Endothelial cell of umbilical vein (primary cell): ENCODE measurements at regions not wholly inside any gene's neighbourhood (a gene's known extent, or its start where the extent isn't known, plus 50 kb on each side); places are given as distances from the start of the nearest gene placed in this dataset.

Experiments used
- BruUV-seq: library from RNA; stranded (reverse); fragments of 400-500 nt; replicated peaks from 2 replicates; lab custom pipeline; 2021; lab: Mats Ljungman, UMichigan
- CTCF ChIA-PET: fragments of 300-600, 350-600 bp; sonication (Branson Sonifier 250); formaldehyde crosslinking; loops from one replicate; lab custom pipeline; 2021; ENCODE audit warnings: antibody characterized with exemption, inconsistent platforms; lab: Charles Lee
- POLR2A ChIA-PET: fragments of 300-600, 350-600 bp; sonication (Branson Sonifier 250); formaldehyde crosslinking; loops from one replicate; lab custom pipeline; 2021; ENCODE audit warnings: antibody characterized with exemption, inconsistent platforms; lab: Charles Lee
- DNase-seq: peaks from one replicate; pipeline ENCODE4 v3.0.0-alpha.2; 2011; ENCODE audit warnings: low read depth, low spot score
- FAIRE-seq: peaks from 2 replicates; lab custom pipeline; 2011; peaks lifted over from hg19 to GRCh38; lab: Jason Lieb, UNC
- H2AFZ ChIP-seq: 2 replicates; pipeline ENCODE4 v1.6.0; 2012; ENCODE audit warnings: low read depth, low read length, control low read depth, inconsistent platforms
- H3K27ac ChIP-seq: 2 replicates; pipeline ENCODE4 v1.5.1; 2011; ENCODE audit warnings: low read depth, mild to moderate bottlenecking, control low read depth, low read length, moderate library complexity; ENCODE audit not compliant: insufficient read depth
- H3K27me3 ChIP-seq, 2 experiments: 2 replicates each; pipeline versions ENCODE4 v1.6.0 to v1.6.1; 2011; ENCODE audit warnings: low read length in 2 of 2, mixed read lengths in 1 of 2; ENCODE audit not compliant: control insufficient read depth in 2 of 2, insufficient read depth in 2 of 2
- H3K36me3 ChIP-seq, 2 experiments: 2 replicates in 1 of 2; 3 replicates in 1 of 2; pipeline ENCODE4 v1.5.1; 2011; ENCODE audit warnings: low read length in 2 of 2, mild to moderate bottlenecking in 1 of 2, moderate library complexity in 1 of 2; ENCODE audit not compliant: control insufficient read depth in 2 of 2, insufficient read depth in 2 of 2; ENCODE audit errors: extremely low read depth in 1 of 2
- H3K4me1 ChIP-seq: 3 replicates; pipeline ENCODE4 v1.5.1; 2011; ENCODE audit warnings: mild to moderate bottlenecking, low read length; ENCODE audit not compliant: control insufficient read depth, insufficient read depth; ENCODE audit errors: extremely low read depth
- H3K4me2 ChIP-seq: 2 replicates; pipeline ENCODE4 v1.6.1; 2011; ENCODE audit warnings: low read length, control low read depth, mixed read lengths; ENCODE audit not compliant: insufficient read depth
- H3K4me3 ChIP-seq, 3 experiments: fragments of 200-600 bp in 1 of 3; sonication (generic), shearing (Covaris generic) in 1 of 3; replicated peaks in 1 of 3; 2 replicates each; pipeline ENCODE4 v1.5.1; 2011 to 2016; ENCODE audit warnings: control low read depth in 3 of 3, low read length in 3 of 3, mild to moderate bottlenecking in 2 of 3, inconsistent platforms in 1 of 3, low read depth in 1 of 3, moderate library complexity in 1 of 3; ENCODE audit not compliant: insufficient read depth in 1 of 3
- H3K79me2 ChIP-seq: 2 replicates; pipeline ENCODE4 v1.6.0; 2012; ENCODE audit warnings: low read length, inconsistent platforms; ENCODE audit not compliant: control insufficient read depth, insufficient read depth
- H3K9ac ChIP-seq: replicated peaks from 2 replicates; pipeline ENCODE3; 2011; ENCODE audit warnings: low read length, control low read depth; ENCODE audit not compliant: insufficient read depth; ENCODE audit errors: extremely low read depth
- H3K9me1 ChIP-seq: replicated peaks from 3 replicates; pipeline ENCODE4 v1.6.0; 2011; ENCODE audit warnings: mild to moderate bottlenecking, low read length; ENCODE audit not compliant: control insufficient read depth, insufficient read depth; ENCODE audit errors: extremely low read depth
- H3K9me3 ChIP-seq: replicated peaks from 2 replicates; pipeline ENCODE4 v1.5.1; 2012; ENCODE audit warnings: low read length, inconsistent platforms; ENCODE audit not compliant: control insufficient read depth, insufficient read depth
- H4K20me1 ChIP-seq: replicated peaks from 2 replicates; pipeline ENCODE3; 2011; ENCODE audit warnings: mild to moderate bottlenecking, low read length; ENCODE audit not compliant: control insufficient read depth, insufficient read depth; ENCODE audit errors: extremely low read depth
- EZH2 ChIP-seq: IDR thresholded peaks from 2 replicates; pipeline ENCODE4 v1.6.1; 2012; ENCODE audit warnings: borderline replicate concordance, low read depth, mild to moderate bottlenecking, moderate library complexity, low read length, inconsistent platforms; ENCODE audit not compliant: severe bottlenecking
- FOS ChIP-seq: IDR thresholded peaks from 2 replicates; pipeline ENCODE4 v1.6.1; 2011; ENCODE audit warnings: mild to moderate bottlenecking, low read length, moderate library complexity, borderline replicate concordance; ENCODE audit not compliant: insufficient read depth
- GATA2 ChIP-seq: IDR thresholded peaks from 2 replicates; pipeline ENCODE4 v1.7.0; 2011; ENCODE audit warnings: low read depth, mild to moderate bottlenecking, moderate library complexity, mixed read lengths, low read length; ENCODE audit not compliant: insufficient read length, insufficient read depth
- JUN ChIP-seq: IDR thresholded peaks from 2 replicates; pipeline ENCODE4 v1.6.1; 2011; ENCODE audit warnings: borderline replicate concordance, low read depth; ENCODE audit not compliant: insufficient read length, insufficient read depth
- MAX ChIP-seq: IDR thresholded peaks from 2 replicates; pipeline ENCODE4 v1.6.1; 2011; ENCODE audit not compliant: insufficient read depth, insufficient read length
- MYC ChIP-seq: IDR thresholded peaks from one replicate; pipeline ENCODE4 v1.6.1; 2011; ENCODE audit warnings: mild to moderate bottlenecking, low read depth, low read length
- POLR2A ChIP-seq: IDR thresholded peaks from 2 replicates; pipeline ENCODE4 v1.6.1; 2012; ENCODE audit warnings: low read depth, mild to moderate bottlenecking, control low read depth, low read length
- POLR2AphosphoS5 ChIP-seq: IDR thresholded peaks from 2 replicates; pipeline ENCODE4 v1.6.1; 2012; ENCODE audit warnings: low read depth, mild to moderate bottlenecking, control low read depth, low read length, moderate library complexity; ENCODE audit not compliant: insufficient read depth
- dilution Hi-C: fragments of 300-500 bp; cut with MboI; formaldehyde crosslinking; loops from one replicate; pipeline ENCODE4 v1.15.0; 2019; ENCODE audit warnings: low sequenced_read_pairs; ENCODE audit not compliant: extremely low pct_ligation_motif_present
- intact Hi-C: fragments of 100-400 bp; cut with micrococcal nuclease; formaldehyde crosslinking; loops from one replicate; pipeline ENCODE4 v1.10.0; 2022
- TF ChIP-seq, protein P1 (sequence below), 2 donors: IDR thresholded peaks; 1 replicate in 1 of 2; 2 replicates in 1 of 2; pipeline ENCODE4 v1.5.1; 2011; ENCODE audit warnings: low read length in 2 of 2, mild to moderate bottlenecking in 2 of 2, moderate library complexity in 2 of 2, control low read depth in 1 of 2, inconsistent platforms in 1 of 2, low read depth in 1 of 2; ENCODE audit not compliant: insufficient read depth in 1 of 2; ENCODE audit errors: extremely low read depth in 1 of 2

GRCh38 chr2:106292627-106293026, 98.5 kb upstream of the UXS1 start:
- POLR2A ChIA-PET, result no interaction called here
- no TSS peak for BruUV-seq

DNA sequence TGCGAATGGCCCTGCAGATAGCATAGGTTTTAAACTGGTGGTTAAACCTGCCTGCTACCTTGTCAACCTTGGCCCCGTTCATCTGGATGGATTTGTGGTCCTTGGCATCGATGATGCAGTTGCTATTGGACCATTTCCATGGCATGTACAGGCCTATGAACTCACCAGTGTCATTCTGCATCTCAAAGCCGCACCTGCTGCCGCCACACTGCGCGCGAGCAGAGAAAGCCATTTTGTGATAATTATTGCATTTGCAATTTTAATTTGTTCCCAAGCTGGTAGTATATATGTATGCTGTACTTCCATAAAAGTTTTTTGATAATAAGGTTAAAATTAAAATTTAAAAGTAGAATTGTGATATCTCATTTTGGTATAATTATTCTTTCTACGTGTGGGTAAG, 94.8 kb upstream of the UXS1 start:
- dilution Hi-C loops (no loop called here), intact Hi-C loops (no loop called here)
- Histone ChIP-seq H3K9ac (no peak overlapping the region), H4K20me1 (no peaks in the 10 kb centered on the region), H3K9me1 (no peaks in the 10 kb centered on the region), H3K36me3 (no peaks in the 10 kb centered on the region), H3K4me1 (no peaks in the 10 kb centered on the region), H3K27ac (no peak overlapping the region), H3K9me3 (no peaks in the 10 kb centered on the region), H3K79me2 (no peaks in the 10 kb centered on the region), H2AFZ (no peak overlapping the region), H3K27me3 (no peaks in the 10 kb centered on the region), H3K4me2 (no peak overlapping the region), H3K4me3 (no peak overlapping the region)
- FAIRE-seq (no peak), DNase-seq (no peak)
- POLR2A ChIA-PET, result no interaction called here
- CTCF ChIA-PET, result no interaction called here
- no peak for TF ChIP-seq EZH2
- TF ChIP-seq POLR2A, result no peak
- TF ChIP-seq FOS, result no peak
- TF ChIP-seq MYC, result no peak
- TF ChIP-seq JUN, result no peak
- TF ChIP-seq POLR2AphosphoS5, result no peak
- TF ChIP-seq, protein P1, sequence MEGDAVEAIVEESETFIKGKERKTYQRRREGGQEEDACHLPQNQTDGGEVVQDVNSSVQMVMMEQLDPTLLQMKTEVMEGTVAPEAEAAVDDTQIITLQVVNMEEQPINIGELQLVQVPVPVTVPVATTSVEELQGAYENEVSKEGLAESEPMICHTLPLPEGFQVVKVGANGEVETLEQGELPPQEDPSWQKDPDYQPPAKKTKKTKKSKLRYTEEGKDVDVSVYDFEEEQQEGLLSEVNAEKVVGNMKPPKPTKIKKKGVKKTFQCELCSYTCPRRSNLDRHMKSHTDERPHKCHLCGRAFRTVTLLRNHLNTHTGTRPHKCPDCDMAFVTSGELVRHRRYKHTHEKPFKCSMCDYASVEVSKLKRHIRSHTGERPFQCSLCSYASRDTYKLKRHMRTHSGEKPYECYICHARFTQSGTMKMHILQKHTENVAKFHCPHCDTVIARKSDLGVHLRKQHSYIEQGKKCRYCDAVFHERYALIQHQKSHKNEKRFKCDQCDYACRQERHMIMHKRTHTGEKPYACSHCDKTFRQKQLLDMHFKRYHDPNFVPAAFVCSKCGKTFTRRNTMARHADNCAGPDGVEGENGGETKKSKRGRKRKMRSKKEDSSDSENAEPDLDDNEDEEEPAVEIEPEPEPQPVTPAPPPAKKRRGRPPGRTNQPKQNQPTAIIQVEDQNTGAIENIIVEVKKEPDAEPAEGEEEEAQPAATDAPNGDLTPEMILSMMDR (IDR thresholded peaks at IDR 0.05; ENCODE audit: extremely low read depth in 1 of 2, insufficient read depth in 1 of 2, low read depth in 1 of 2, low read length in 2 of 2), result no peak
- no peak for TF ChIP-seq GATA2
- no TSS peak for BruUV-seq

More at GRCh38 chr2:106292627-106293026, 98.5 kb upstream of the UXS1 start:
- H2AFZ ChIP-seq, result no peak overlapping the region
- H3K79me2 ChIP-seq, result no peaks in the 10 kb centered on the region
- no peak overlapping the region for H3K4me3 ChIP-seq
- H3K4me2 ChIP-seq, result no peak overlapping the region
- H3K36me3 ChIP-seq, result no peaks in the 10 kb centered on the region
- TF ChIP-seq MAX, result no peak
- FAIRE-seq (no peak), DNase-seq (no peak)
- H3K27ac ChIP-seq, result no peak overlapping the region
- H3K27me3 ChIP-seq, result no peaks in the 10 kb centered on the region
- no peaks in the 10 kb centered on the region for H4K20me1 ChIP-seq
- no peaks in the 10 kb centered on the region for H3K9me1 ChIP-seq
- dilution Hi-C loops, result no loop called here
- H3K4me1 ChIP-seq, result no peaks in the 10 kb centered on the region
- H3K9ac ChIP-seq, result no peak overlapping the region
- intact Hi-C loops, result no loop called here
- H3K9me3 ChIP-seq, result no peaks in the 10 kb centered on the region
- CTCF ChIA-PET, result interaction anchor here (0.9 kb wide), 1 partner anchor 99 kb away, joined by 3 read pairs; no protein-coding TSS in a partner anchor
